Motor neuron (in vitro differentiated cells): ENCODE measurements at regions not wholly inside any gene's neighbourhood (a gene's known extent, or its start where the extent isn't known, plus 50 kb on each side); places are given as distances from the start of the nearest gene placed in this dataset.

Experiments
- ATAC-seq, 8 experiments: fragments of 200-7000 bp; cut with Tn5 transposase; replicated peaks in 6 of 8; 2 replicates each; pipeline ENCODE4 v1.8.0; 2021; ENCODE audit warnings: mild to moderate bottlenecking in 8 of 8, moderate library complexity in 8 of 8
- H3K27ac ChIP-seq, 2 donors: fragments of 250-450 bp; sonication (Bioruptor Pico); 2 replicates each; pipeline ENCODE4 v1.9.0; 2021; ENCODE audit warnings: antibody characterized with exemption in 2 of 2, mild to moderate bottlenecking in 2 of 2, moderate library complexity in 1 of 2
- H3K4me1 ChIP-seq, 2 donors: fragments of 250-450 bp; sonication (Bioruptor Pico); replicated peaks in 1 of 2; 2 replicates each; pipeline ENCODE4 v1.6.1; 2021; ENCODE audit warnings: antibody characterized with exemption in 2 of 2, mild to moderate bottlenecking in 2 of 2, moderate library complexity in 1 of 2
- H3K4me3 ChIP-seq, 5 donors: fragments of 250-450 bp; sonication (Bioruptor Pico); 2 replicates each; pipeline ENCODE4 v1.9.0; 2021; ENCODE audit warnings: antibody characterized with exemption in 5 of 5, mild to moderate bottlenecking in 5 of 5, moderate library complexity in 4 of 5
- WGBS, 10 experiments: fragments of 450-650 bp; shearing (Covaris generic); methylation state at CpG; one replicate each; pipeline ENCODE4 v1.0.0; 2022; 5-methylcytosine and 5-hydroxymethylcytosine counted together
- in situ Hi-C, 9 experiments: fragments of 400-800 bp; cut with MboI; loops; one replicate each; pipeline ENCODE4 v1.15.0; 2021; ENCODE audit warnings: low sequenced_read_pairs in 9 of 9, low pct_unique_long_range_greater_than_20kb in 2 of 9; ENCODE audit not compliant: unreplicated experiment in 9 of 9

DNA sequence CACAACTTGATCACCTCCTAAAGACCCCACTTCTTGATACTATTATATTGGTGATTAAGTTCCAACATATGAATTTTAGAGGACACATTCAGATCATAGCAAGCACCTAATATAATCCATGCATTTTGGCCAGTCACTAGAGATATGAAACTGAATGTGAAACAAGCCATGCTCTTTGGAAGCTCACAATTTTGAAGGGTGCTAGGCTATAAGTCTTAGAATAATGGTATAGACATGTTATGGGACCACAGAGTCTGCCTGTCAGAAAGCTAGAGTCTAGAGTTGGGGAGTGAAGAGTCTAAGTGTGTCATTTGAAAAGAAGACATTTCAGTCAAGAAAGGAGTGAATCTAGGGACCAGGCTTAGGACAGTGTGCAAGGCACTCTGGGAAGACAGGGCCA lies 186.4 kb upstream of the SLC24A5 start:
- no peaks in the 10 kb centered on the region for H3K4me1 ChIP-seq
- ATAC-seq, result no peak
- no peak overlapping the region for H3K4me3 ChIP-seq
- in situ Hi-C loops, result no loop called here
- H3K27ac ChIP-seq, result no peak overlapping the region

DNA sequence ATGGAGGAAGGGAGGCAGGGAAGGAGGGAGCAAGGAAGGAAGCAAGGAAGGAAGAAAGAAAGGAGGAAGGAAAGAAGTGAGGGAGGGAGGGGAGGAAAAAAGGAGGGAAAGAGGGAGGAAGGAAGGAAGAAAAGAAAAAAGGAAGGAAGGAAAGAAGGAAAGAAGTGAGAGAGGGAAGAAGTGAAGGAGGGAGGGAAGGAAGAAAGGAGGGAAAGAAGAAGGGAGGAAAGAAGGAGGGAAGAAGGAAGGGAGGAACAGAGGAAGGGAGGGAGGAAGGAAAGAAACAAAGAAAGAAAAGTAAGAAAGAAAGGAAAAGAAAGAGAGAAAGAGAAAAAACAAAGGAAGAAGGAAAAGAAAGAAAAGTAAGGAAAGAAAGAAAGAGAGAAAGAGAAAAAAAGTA lies 183.0 kb upstream of the SLC24A5 start:
- Histone ChIP-seq H3K4me1 (no peaks in the 10 kb centered on the region), H3K4me3 (no peak overlapping the region), H3K27ac (no peak overlapping the region)
- in situ Hi-C loops, result no loop called here
- ATAC-seq, result no peak

DNA sequence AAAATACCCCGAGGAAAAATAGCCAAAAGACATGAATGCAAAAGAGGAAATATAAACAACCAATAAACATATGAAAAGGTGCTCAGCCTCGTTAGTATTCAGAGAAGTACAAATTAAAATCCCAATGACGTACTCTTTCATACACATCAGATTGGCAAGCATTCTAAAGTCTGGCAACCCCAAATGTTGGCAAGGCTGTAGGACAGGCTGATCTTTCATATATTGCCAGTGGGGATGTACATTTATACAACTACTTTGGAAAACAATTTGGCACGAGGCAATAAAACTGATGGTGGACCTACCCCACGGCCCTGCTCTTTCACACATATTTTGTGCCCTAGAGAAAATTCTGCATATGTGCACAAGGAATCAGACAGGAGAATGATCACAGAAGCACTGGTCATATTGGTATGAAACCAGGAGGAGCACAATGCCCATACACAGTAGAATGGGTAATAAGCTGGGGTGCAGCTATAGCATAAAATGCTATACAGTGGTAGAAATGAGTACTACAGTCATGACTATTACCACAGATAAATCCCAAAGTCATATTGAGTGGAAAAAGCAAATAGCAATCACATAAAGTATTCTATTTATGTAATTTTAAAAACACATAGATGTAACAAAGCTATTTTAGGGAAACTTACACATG lies 176.0 kb upstream of the SLC24A5 start:
- 13 to 86% (median 71%) methylated on average over 3 to 5 of the region's 5 CpGs for WGBS, 10 experiments
- peak in 3 of 8 experiments; percentile 67 to 84 (median 72) for ATAC-seq
- H3K4me1 ChIP-seq, result peaks cover 7 to 8% of the 10 kb centered on the region in 2 donors
- in situ Hi-C loops, result no loop called here
- no peak overlapping the region for H3K27ac ChIP-seq
- no peak overlapping the region for H3K4me3 ChIP-seq

DNA sequence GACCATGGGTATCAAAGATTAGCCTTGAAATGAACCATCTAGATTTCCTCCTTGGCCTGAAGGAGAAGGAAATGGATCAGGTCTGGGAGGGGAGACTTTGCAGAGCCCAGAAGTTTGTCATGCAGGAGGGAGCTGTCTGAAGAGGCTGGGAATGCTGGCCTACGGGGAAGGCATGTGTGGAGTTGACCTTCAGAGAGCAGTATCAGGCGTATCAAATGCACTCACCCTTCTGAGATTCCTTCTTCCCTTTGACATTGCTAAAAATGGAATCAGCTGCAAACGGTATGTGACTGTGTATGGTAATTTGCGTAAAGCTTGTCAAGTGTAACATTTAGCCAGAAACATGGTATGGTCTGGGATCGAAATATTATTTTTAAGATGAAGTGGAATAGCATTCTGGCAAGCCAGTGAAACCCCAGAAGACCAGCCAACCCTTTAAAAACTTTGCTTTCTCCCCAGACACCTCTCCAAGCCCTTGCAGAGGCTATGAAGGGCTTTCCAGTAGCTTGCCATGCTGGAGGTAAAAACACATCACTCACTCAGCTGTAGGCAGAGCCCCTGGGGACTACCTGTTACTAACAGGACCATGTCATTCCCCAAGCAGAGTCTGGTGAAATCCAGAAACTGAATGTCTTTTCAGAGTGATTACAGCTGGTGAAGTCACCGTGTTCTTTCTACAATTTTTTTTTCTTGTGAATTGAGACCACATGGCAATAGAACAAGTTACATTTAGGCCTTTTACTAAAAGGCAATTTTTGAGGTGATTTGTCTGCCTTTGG lies 174.7 kb upstream of the SLC24A5 start:
- 34 to 86% (median 77%) methylated on average over 1 to 6 of the region's 6 CpGs for WGBS, 10 experiments
- peaks cover 7 to 8% of the 10 kb centered on the region in 2 donors for H3K4me1 ChIP-seq
- peak overlapping the region; percentile 28 to 49 for H3K27ac ChIP-seq
- ATAC-seq, result peak in 6 of 8 experiments; percentile 20 to 99 (median 97)
- in situ Hi-C loops, result no loop called here
- no peak overlapping the region for H3K4me3 ChIP-seq

DNA sequence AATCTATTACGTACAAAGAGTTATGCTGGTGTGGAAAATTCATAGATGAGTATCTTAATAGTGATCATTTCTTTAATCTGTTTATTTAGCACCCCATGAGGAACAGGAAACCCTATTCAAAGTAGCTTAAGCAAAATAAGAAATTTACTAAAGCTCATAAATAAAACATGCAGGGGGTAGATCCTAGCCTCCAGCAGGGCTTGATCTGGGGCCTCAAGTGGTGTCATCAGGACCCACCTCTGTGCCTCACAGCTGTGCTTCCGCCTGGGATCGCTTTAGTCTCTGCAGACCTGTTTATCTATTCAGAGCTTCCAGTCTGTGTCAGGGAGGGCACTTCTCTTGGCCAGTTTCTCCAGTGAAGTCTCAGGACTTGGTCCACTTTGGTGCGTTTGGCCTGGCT lies 171.0 kb upstream of the SLC24A5 start:
- peak in 1 of 8 experiments; percentile 81 for ATAC-seq
- peaks cover 7 to 8% of the 10 kb centered on the region in 2 donors for H3K4me1 ChIP-seq
- no peak overlapping the region for H3K27ac ChIP-seq
- in situ Hi-C loops, result no loop called here
- 17 to 100% (median 89%) methylated on average over 1 to 2 of the region's 4 CpGs; no CpG with 5 or more reads in 1 of the 10 experiments for WGBS, 10 experiments
- H3K4me3 ChIP-seq, result no peak overlapping the region

DNA sequence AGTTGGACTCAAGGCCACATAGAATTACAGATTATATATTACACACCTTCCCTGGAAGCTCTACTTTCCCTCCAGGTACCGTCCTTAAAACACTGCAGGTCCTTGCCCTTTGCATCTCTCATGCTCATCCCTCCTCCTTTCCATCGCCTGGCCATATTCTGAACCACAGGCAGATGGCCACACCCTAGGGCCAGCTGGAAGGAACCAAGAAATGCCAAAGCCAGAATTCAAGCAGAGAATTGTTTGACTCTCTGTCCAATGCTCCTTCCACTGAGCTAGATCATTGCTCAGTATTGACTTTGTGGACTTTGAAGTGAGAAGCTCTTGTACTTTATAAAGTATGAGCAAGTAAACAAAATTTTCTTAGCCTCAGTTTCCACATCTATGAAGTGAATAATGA lies 170.3 kb upstream of the SLC24A5 start:
- in situ Hi-C loops, result no loop called here
- 0 to 100% (median 86%) methylated on average over 1 to 2 of the region's 2 CpGs; no CpG with 5 or more reads in 4 of the 10 experiments for WGBS, 10 experiments
- ATAC-seq, result peak in 1 of 8 experiments; percentile 36
- Histone ChIP-seq H3K4me3 (no peak overlapping the region), H3K27ac (no peak overlapping the region), H3K4me1 (peaks cover 7 to 8% of the 10 kb centered on the region in 2 donors)

DNA sequence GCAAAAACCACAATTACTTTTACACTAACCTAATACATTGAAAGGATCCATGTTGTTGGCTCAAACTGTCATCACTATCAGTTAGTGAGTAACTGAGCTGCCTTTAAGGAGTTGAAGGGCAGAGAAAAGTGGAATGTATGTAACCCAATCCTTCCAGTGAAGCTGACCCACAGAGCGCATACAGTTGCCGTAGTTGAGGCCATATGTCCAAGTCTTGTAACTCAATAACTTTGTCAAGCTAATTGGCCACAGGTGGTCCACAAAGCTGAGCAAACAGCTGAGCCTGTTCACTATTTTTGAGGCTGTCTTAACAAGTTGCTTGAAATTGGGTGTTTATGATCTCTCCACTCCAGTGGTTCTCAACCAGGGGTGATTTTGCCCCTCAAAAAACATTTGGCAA lies 169.0 kb upstream of the SLC24A5 start:
- ATAC-seq, result no peak
- WGBS, 10 experiments, result 57 to 100% (median 85%) methylated on average over 1 to 2 of the region's 2 CpGs; no CpG with 5 or more reads in 2 of the 10 experiments
- in situ Hi-C loops, result no loop called here

DNA sequence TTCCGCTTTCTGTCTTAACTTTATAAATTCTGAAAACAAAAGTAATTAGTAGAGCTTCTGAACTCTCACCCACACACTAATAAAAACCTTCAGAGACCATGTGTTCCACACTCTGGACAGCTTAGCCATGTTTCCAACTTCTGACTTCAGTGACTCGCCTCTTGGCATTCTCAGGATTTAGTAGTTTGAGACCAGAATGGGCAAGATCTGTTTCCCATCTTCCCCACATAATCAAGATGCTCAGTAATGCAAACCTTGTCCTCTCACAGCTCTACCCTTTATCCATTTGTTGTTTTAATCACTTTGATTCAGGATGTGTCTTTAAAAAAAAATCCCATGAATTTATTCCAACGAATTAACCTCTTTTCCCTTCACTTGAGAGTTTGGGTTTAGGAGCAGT lies 166.6 kb upstream of the SLC24A5 start:
- WGBS, 10 experiments, result 0 to 88% (median 61%) methylated on average over 1 to 3 of the region's 3 CpGs
- H3K27ac ChIP-seq, result no peak overlapping the region
- in situ Hi-C loops, result no loop called here
- ATAC-seq, result no peak
- no peaks in the 10 kb centered on the region for H3K4me1 ChIP-seq
- no peak overlapping the region for H3K4me3 ChIP-seq

More for the DNA sequence above, 169.0 kb upstream of the SLC24A5 start:
- Histone ChIP-seq H3K4me3 (no peak overlapping the region), H3K27ac (no peak overlapping the region), H3K4me1 (no peaks in the 10 kb centered on the region)

DNA sequence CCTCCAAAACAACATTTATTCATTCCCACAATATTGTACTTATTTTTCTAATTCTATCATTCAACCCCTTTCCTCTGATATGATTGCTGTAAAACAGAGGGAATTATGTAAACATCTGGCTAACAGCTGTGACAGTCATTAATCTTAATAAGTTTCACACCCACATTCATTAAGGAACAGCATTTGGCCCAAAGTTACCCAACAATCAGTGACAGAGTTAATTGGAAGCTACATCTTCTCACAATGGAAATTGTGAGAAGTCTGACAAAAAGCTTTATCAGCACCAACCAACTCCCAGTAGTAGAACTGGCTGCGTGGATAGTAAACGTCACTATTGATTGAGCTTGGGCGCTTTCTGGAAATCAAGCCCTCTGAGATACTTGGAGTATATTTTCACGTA lies 165.8 kb upstream of the SLC24A5 start:
- 0 to 68% (median 55%) methylated on average over 1 to 4 of the region's 4 CpGs; no CpG with 5 or more reads in 2 of the 10 experiments for WGBS, 10 experiments
- H3K4me1 ChIP-seq, result peaks cover 0 to 5% of the 10 kb centered on the region in 2 donors
- in situ Hi-C loops, result no loop called here
- no peak overlapping the region for H3K27ac ChIP-seq
- ATAC-seq, result no peak
- H3K4me3 ChIP-seq, result no peak overlapping the region

DNA sequence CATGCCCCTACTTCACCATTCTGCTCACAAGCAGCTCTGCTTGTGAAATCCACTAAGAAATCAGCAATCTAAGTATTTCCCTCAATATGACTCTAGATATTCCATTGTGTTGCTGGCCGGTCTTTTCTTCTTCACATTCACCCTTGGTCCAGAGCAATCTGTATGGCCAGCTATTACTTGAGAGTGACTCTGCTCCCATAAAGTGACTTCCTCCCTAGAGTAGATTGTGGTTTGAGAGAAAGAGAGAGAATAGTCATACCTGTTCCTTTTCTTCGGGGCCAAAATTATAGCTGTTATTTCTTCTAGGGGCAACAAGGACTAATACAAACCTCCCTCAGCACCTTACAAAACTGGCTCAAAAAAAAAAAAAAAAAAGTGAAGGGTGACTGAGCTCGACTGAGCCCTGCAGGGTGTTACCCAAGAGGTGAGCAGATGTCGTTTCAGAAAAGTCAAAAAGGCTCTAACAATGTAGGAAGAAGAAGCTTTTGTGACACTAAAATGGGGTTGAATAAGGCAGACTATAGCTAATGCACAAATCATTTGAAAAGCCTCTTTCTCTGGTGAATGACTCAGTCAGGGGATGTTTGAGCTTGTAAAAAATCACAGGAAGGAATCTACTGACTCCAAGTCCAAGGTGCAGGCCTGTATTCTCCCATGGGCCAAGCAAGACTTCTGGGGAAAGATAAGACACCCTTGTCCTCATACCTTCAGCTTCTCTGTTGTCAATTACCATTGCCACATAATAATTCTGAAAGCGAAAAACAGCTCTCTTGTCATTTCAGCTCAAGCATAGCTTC lies 161.0 kb upstream of the SLC24A5 start:
- in situ Hi-C loops, result no loop called here

DNA sequence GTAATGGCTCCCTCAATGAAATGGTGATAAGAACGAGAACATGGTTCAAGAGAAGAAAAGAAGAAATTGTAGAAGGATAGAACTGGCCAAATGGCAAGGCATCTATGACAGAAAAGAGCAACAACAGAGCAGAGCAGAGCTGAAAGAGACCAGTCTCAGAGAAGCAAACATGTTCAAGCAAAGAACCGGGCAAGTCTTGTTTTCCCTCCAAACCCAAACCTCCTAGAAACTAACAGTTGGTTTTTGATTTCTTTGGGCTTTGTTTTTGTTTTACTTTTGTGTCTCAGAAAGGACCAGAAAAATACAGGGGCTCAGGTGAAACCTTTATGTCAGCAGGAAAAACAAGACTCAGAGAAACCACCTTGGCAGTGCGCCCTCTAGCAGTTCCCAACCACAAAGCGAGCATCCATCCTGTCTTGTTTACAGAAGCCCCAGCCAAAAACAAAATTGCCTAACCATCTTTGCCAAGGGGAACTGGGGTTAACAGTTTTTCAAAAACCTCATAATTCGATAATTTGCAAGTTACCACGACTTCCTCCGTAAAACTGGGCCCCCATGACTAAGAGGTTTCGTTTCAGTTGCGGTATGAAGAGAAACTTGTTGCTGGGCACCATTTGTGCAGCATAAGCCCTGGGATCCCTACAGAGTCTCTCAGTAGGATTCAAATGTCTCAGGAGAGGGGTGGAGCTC lies 159.2 kb upstream of the SLC24A5 start:
- 60 to 100% (median 77%) methylated on average over 1 to 8 of the region's 9 CpGs for WGBS, 10 experiments
- peaks cover 0 to 7% of the 10 kb centered on the region in 2 donors for H3K4me1 ChIP-seq
- in situ Hi-C loops, result no loop called here
- no peak overlapping the region for H3K27ac ChIP-seq
- no peak for ATAC-seq
- H3K4me3 ChIP-seq, result no peak overlapping the region

More for the DNA sequence above, 161.0 kb upstream of the SLC24A5 start:
- Histone ChIP-seq H3K27ac (no peak overlapping the region), H3K4me1 (peaks cover 0 to 7% of the 10 kb centered on the region in 2 donors), H3K4me3 (no peak overlapping the region)
- 33 to 89% (median 49%) methylated on average over 3 to 5 of the region's 5 CpGs; no CpG with 5 or more reads in 2 of the 10 experiments for WGBS, 10 experiments
- peak in 5 of 8 experiments; percentile 38 to 54 (median 49) for ATAC-seq

DNA sequence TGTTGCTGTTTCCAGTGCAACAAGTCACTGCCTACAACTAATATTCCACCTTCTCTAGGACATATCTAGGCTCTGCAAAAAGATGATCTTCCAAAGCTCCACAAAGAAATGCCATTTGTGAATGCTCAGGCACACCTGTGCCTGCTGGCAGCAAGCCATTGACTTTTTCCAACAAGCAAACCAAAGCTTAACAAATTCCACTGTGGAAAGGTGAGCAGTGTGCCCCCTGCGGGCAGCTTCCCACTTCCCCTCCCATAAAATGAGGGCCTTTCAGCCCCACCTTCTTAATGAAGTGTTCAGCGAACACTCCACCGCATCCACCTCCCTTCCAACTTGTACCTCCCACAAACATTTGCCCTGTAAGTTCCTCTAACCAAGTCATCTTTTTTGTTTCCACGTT lies 157.5 kb upstream of the SLC24A5 start:
- no peak overlapping the region for H3K27ac ChIP-seq
- WGBS, 10 experiments, result 40 to 100% (median 90%) methylated on average over 1 to 4 of the region's 4 CpGs; no CpG with 5 or more reads in 1 of the 10 experiments
- H3K4me3 ChIP-seq, result no peak overlapping the region
- no peak for ATAC-seq
- peaks cover 0 to 7% of the 10 kb centered on the region in 2 donors for H3K4me1 ChIP-seq
- in situ Hi-C loops, result no loop called here
